ENCODE measurements at regions not wholly inside any gene's neighbourhood (a gene's known extent, or its start where the extent isn't known, plus 50 kb on each side); places are given as distances from the start of the nearest gene placed in this dataset.
"Not testable (repeated sequence)": the region's sequence is repeated elsewhere in the genome, so short reads cannot be mapped to it uniquely, and the experiment has no call there.

DNA sequence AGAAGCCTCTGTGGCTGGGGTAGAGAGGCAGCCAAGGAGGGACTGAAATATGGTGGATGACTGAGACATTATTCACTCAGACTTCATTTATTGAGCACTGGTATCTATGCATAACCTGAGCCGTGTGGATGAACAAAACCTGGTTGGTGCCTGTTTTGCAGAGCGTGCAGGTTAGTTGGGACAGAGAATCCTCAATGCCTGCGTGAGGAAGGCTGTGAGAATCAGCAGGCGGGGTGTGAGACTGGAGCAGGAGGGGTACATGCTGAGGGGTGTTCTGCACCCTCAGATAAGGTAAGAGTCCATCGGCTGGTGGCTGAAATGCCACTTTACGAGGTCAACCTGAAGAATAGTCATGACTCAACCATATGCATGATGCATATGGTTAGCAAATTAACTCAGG, 271.6 kb downstream of the MED10 start:
- DNase-seq = no peak
- intact Hi-C loops (cut with DNase I) = no loop called here
- WGBS = 82% methylated on average over 6 of the region's 6 CpGs

DNA sequence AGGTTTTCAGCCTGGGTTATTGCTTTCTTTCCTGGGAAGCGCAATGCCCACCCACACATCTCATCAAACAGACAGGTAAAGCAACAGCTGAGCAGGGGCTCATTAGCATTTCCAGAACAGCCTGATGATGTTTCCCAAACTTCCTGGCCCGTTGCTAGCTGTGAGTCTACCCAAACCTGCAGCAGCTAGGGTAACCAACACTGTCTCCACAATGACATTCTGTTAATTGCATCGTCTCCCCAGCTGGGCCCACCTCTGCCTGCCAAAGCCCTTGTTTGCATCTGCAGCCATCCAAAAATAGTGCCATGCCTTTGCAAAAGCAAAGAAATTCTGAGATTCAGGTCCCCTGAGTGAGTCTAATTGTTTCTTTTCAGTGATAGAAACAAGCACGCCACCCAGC, 273.0 kb downstream of the MED10 start:
- no peaks in the 10 kb centered on the region for H3K27me3 ChIP-seq (ENCODE audit: control insufficient read depth, insufficient read depth)
- intact Hi-C loops (cut with DNase I) = no loop called here
- WGBS = 71% methylated on average over 4 of the region's 4 CpGs
- H3K4me3 ChIP-seq (ENCODE audit: low read length) = no peak overlapping the region
- H3K27ac ChIP-seq (ENCODE audit: low read length) = no peak overlapping the region
- DNase-seq (no peak), ATAC-seq (no peak)
- peaks cover 2% of the 10 kb centered on the region for H3K9me3 ChIP-seq (ENCODE audit: control insufficient read depth, low read length)
- no peaks in the 10 kb centered on the region for H3K4me1 ChIP-seq (ENCODE audit: control insufficient read depth, insufficient read depth, low read length)

More for the DNA sequence above, 271.6 kb downstream of the MED10 start:
- H3K9me3 ChIP-seq (ENCODE audit: control insufficient read depth, low read length) = peaks cover 2% of the 10 kb centered on the region
- no peak for ATAC-seq
- H3K27me3 ChIP-seq (ENCODE audit: control insufficient read depth, insufficient read depth) = no peaks in the 10 kb centered on the region
- H3K4me1 ChIP-seq (ENCODE audit: control insufficient read depth, insufficient read depth, low read length) = no peaks in the 10 kb centered on the region
- H3K4me3 ChIP-seq (ENCODE audit: low read length) = no peak overlapping the region
- no peak overlapping the region for H3K27ac ChIP-seq (ENCODE audit: low read length)

DNA sequence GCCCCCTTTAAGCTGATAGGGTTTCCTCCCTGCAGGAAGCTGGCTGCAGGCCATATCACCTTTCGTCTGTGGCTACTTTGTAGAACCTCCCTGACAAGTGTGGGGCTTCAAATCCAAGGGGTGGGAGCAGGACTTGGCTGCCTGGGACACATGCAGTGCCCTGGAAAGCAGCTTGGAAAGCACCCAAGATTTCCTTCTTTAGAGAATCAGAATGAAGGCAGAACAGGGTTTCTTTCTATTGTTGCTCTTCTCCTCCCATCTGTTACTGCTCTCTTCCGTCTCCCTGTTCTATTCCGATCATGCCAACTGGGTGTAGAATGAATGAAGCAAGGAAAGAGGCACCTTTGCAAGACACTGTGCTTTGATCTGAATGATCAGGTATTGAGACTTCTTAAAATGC, 282.2 kb downstream of the MED10 start:
- 43% methylated on average over 3 of the region's 3 CpGs for WGBS

DNA sequence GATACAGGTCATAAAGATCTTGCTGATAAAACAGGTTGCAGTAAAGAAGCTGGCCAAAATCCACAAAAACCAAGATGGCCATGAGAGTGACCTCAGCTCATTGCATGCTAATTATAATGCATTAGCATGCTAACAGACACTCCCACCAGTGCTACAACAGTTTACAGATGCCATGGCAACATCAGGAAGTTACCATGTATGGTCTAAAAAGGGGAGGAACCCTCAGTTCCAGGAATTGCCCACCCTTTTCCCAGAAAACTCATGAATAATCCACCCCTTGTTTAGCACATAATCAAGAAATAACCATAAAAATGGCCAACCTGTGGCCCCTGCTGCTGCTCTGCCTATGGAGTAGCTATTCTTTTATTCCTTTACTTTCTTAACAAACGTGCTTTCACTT, 284.2 kb downstream of the MED10 start:
- H3K9me3 ChIP-seq (ENCODE audit: control insufficient read depth, low read length); intact Hi-C loops (cut with DNase I); ATAC-seq; DNase-seq; H3K27me3 ChIP-seq (ENCODE audit: control insufficient read depth, insufficient read depth); H3K27ac ChIP-seq (ENCODE audit: low read length); H3K4me1 ChIP-seq (ENCODE audit: control insufficient read depth, insufficient read depth, low read length); H3K4me3 ChIP-seq (ENCODE audit: low read length): not testable (repeated sequence)
- 36% methylated on average over 1 of the region's 1 CpG for WGBS

More for the DNA sequence above, 282.2 kb downstream of the MED10 start:
- no peak for DNase-seq
- H3K4me3 ChIP-seq (ENCODE audit: low read length) = no peak overlapping the region
- H3K4me1 ChIP-seq (ENCODE audit: control insufficient read depth, insufficient read depth, low read length) = no peaks in the 10 kb centered on the region
- H3K9me3 ChIP-seq (ENCODE audit: control insufficient read depth, low read length) = no peaks in the 10 kb centered on the region
- no peak overlapping the region for H3K27ac ChIP-seq (ENCODE audit: low read length)
- no peaks in the 10 kb centered on the region for H3K27me3 ChIP-seq (ENCODE audit: control insufficient read depth, insufficient read depth)
- intact Hi-C loops (cut with DNase I) = no loop called here
- ATAC-seq = no peak

DNA sequence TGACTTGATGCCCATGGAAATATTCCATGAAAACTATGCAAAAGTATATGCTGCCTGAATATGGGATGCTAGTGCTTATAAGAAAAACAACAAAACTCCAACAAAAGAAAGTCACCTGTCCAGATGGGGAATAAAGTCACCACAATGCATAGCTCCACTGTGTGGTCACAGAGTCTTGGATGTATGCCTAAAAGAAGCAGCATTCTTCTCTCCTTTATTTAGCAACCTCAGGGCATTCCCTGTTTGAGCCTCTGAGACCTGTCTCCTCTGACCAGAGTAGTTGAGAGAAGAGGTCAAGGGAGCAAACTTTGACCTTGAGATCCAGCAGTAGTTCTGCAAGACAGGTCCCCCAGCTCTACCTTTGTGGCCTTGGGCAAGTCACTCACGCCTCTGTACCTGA, 287.5 kb downstream of the MED10 start:
- no peaks in the 10 kb centered on the region for H3K9me3 ChIP-seq (ENCODE audit: control insufficient read depth, low read length)
- ATAC-seq (no peak), DNase-seq (no peak)
- H3K27ac ChIP-seq (ENCODE audit: low read length) = no peak overlapping the region
- no peaks in the 10 kb centered on the region for H3K27me3 ChIP-seq (ENCODE audit: control insufficient read depth, insufficient read depth)
- no peak overlapping the region for H3K4me3 ChIP-seq (ENCODE audit: low read length)
- WGBS = 79% methylated on average over 1 of the region's 1 CpG
- intact Hi-C loops (cut with DNase I) = no loop called here
- no peaks in the 10 kb centered on the region for H3K4me1 ChIP-seq (ENCODE audit: control insufficient read depth, insufficient read depth, low read length)

DNA sequence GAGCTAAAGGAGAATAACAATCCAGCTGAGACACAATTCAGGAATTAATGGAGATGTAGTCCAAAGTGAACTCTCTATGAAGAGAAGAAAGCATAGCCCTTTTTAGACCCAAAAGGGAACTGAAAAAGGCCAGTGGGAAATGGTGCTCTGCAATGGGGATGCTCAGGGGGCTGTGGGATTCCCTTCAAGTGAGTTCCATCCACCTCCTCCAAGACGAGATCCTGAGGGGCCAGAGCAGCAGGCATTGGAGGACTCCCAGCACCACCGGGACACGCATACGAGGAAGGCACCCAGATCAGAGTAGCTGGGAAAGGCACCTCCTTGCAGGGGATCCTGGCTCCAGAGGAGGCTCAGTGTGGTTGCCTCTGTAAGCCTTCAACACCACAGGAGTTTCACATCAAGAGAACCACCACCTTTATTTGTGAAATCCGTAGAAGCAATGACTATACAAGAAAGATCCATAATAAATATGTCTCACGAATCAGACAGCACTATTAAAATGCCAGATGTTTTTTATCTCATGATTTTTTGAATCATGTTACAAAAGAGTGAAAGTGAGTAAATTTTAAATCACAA, 288.2 kb downstream of the MED10 start:
- Histone ChIP-seq H3K4me1 (ENCODE audit: control insufficient read depth, insufficient read depth, low read length) (no peaks in the 10 kb centered on the region), H3K9me3 (ENCODE audit: control insufficient read depth, low read length) (peaks cover under 1% of the 10 kb centered on the region), H3K4me3 (ENCODE audit: low read length) (no peak overlapping the region), H3K27ac (ENCODE audit: low read length) (no peak overlapping the region), H3K27me3 (ENCODE audit: control insufficient read depth, insufficient read depth) (no peaks in the 10 kb centered on the region)
- intact Hi-C loops (cut with DNase I) = no loop called here
- DNase-seq (no peak), ATAC-seq (no peak)
- 70% methylated on average over 6 of the region's 6 CpGs for WGBS

DNA sequence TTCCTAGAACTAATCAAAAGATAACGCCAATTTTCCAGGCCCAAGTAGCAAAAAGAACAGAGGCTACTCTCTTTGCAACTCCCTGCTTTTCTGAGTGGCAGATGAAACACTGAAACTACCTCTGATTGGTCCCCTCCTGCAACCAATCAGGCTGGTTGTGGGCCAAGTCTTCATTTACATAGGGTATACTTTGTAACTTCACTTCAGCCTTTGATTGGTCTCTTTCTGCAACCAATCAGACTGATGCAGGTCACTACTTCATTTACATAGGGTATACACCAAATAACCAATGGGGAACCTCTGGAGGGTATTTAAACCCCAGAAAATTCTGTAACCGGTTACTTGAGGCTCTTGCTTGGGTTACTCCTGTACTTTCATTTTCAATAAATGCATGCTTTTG, 289.6 kb downstream of the MED10 start:
- Histone ChIP-seq H3K4me1 (ENCODE audit: control insufficient read depth, insufficient read depth, low read length) (no peaks in the 10 kb centered on the region), H3K27me3 (ENCODE audit: control insufficient read depth, insufficient read depth) (no peaks in the 10 kb centered on the region), H3K9me3 (ENCODE audit: control insufficient read depth, low read length) (peaks cover 4% of the 10 kb centered on the region), H3K4me3 (ENCODE audit: low read length) (no peak overlapping the region), H3K27ac (ENCODE audit: low read length) (no peak overlapping the region)
- 82% methylated on average over 2 of the region's 2 CpGs for WGBS
- intact Hi-C loops (cut with DNase I) = no loop called here
- DNase-seq (no peak), ATAC-seq (no peak)

DNA sequence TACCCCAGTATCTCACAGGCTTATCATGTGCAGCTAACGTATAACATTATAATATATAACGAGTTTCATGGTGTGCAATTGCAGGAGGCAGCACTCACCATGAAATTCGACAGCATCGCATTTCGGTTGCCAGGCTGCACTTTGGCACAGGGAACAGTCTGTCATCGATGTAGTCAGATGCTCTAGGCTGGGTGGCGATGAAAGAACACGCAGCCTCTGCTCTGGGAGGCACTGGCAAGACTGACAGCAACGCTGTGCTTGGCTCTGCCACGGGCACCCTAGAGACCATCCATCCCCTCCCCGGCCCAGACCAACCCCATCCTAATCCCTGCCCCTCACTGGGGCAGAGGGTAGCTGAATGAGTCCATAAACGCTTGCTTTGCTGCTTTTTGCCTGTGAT, 290.8 kb downstream of the MED10 start:
- Histone ChIP-seq H3K27ac (ENCODE audit: low read length) (no peak overlapping the region), H3K4me1 (ENCODE audit: control insufficient read depth, insufficient read depth, low read length) (no peaks in the 10 kb centered on the region), H3K4me3 (ENCODE audit: low read length) (no peak overlapping the region), H3K9me3 (ENCODE audit: control insufficient read depth, low read length) (peaks cover 4% of the 10 kb centered on the region), H3K27me3 (ENCODE audit: control insufficient read depth, insufficient read depth) (no peaks in the 10 kb centered on the region)
- WGBS = 90% methylated on average over 12 of the region's 12 CpGs
- DNase-seq (no peak), ATAC-seq (no peak)
- intact Hi-C loops (cut with DNase I) = no loop called here

DNA sequence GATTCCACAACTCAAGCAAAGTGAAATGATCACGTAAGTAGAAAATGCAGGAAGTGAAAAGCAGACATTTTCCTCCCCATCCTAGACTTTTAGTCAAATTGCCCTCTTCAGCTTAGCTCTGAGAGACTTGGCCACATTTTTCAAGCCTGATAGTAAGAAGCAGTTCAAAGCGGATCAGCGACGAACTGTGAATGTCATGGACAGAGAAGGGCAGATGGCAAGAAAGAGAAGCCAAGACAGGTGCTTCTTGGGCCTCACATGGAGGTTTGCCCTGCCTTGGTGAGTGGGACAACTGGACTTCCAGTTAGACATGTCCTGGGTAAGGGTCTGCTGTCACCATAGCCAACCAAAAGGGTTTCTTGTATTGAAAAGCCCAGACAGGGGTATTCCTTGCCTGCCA, 291.5 kb downstream of the MED10 start:
- ATAC-seq = no peak
- 89% methylated on average over 4 of the region's 4 CpGs for WGBS
- intact Hi-C loops (cut with DNase I) = no loop called here

DNA sequence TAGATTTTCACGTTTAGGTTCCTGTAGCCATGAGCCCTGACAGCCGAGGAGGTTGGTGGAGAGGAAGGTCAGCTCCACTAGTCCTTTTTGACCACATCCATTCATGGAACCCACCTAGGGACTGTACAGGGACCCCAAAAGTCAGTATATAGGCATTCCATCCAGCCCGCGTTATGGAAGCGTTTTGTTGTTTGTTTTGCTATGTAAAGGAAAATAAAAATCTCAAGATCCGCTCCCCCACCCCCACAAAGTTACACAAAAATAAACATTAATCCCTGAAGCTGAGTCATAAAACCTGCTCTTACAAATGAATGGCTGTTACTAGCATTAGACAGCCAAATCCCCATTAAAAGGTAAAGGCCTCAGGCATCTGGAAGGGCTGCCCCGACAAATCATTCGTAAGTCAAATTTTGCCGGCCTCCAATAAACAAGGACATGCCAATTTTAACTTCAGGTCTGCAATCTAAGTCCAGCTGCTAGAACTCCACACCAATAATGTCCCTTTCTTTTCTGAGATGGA, 292.9 kb downstream of the MED10 start:
- no peak overlapping the region for H3K4me3 ChIP-seq (ENCODE audit: low read length)
- DNase-seq (no peak), ATAC-seq (no peak)
- no peaks in the 10 kb centered on the region for H3K27me3 ChIP-seq (ENCODE audit: control insufficient read depth, insufficient read depth)
- H3K27ac ChIP-seq (ENCODE audit: low read length) = no peak overlapping the region
- H3K4me1 ChIP-seq (ENCODE audit: control insufficient read depth, insufficient read depth, low read length) = no peaks in the 10 kb centered on the region
- WGBS = 81% methylated on average over 9 of the region's 9 CpGs
- intact Hi-C loops (cut with DNase I) = no loop called here
- peaks cover 4% of the 10 kb centered on the region for H3K9me3 ChIP-seq (ENCODE audit: control insufficient read depth, low read length)

More for the DNA sequence above, 291.5 kb downstream of the MED10 start:
- Histone ChIP-seq H3K27me3 (ENCODE audit: control insufficient read depth, insufficient read depth) (no peaks in the 10 kb centered on the region), H3K27ac (ENCODE audit: low read length) (no peak overlapping the region), H3K4me3 (ENCODE audit: low read length) (no peak overlapping the region), H3K4me1 (ENCODE audit: control insufficient read depth, insufficient read depth, low read length) (no peaks in the 10 kb centered on the region), H3K9me3 (ENCODE audit: control insufficient read depth, low read length) (peaks cover 4% of the 10 kb centered on the region)
- DNase-seq = no peak

DNA sequence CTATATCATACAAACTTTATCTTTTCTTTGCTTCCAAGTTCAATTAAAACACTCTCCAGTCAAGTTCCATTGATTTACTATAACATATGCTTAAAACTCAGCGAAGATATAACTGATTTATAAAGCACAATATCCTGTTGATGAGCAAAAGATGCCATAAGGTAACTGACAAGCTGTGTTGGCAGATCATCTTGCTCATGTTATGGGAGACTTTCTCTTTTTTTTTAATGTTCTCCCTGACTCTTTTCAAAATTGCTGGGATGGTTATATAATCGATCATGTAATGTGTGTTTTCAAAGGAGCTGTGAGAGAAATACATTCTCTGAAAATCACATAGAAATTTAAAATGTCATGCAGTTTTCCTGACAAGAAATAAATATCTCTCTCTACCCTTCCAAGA, 293.5 kb downstream of the MED10 start:
- no peak overlapping the region for H3K4me3 ChIP-seq (ENCODE audit: low read length)
- intact Hi-C loops (cut with DNase I) = no loop called here
- 70% methylated on average over 2 of the region's 2 CpGs for WGBS
- H3K9me3 ChIP-seq (ENCODE audit: control insufficient read depth, low read length) = peaks cover 4% of the 10 kb centered on the region
- H3K27ac ChIP-seq (ENCODE audit: low read length) = no peak overlapping the region
- ATAC-seq (no peak), DNase-seq (no peak)
- H3K4me1 ChIP-seq (ENCODE audit: control insufficient read depth, insufficient read depth, low read length) = no peaks in the 10 kb centered on the region
- H3K27me3 ChIP-seq (ENCODE audit: control insufficient read depth, insufficient read depth) = no peaks in the 10 kb centered on the region

DNA sequence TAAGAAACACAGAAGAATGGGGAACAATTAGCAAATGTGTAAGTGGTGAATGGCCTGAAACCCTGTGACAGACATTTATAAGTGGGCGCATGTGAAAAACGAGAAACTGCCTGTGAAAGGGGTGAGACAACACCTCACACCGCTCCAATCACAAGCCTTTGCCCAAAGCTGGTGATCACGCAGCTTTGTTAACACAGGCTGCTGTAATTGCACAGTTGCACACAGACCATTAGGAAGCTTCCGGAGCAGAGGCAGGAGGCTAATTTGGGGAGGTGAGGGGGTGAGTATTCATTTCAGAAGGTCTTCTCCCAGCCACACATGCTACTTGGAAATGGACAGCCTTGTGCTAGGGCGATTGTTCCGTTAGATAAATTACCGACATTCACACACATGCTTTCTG, 294.0 kb downstream of the MED10 start:
- intact Hi-C loops (cut with DNase I) = no loop called here
- 77% methylated on average over 8 of the region's 8 CpGs for WGBS
- ATAC-seq = no peak
- Histone ChIP-seq H3K27ac (ENCODE audit: low read length) (no peak overlapping the region), H3K4me1 (ENCODE audit: control insufficient read depth, insufficient read depth, low read length) (no peaks in the 10 kb centered on the region), H3K4me3 (ENCODE audit: low read length) (no peak overlapping the region), H3K9me3 (ENCODE audit: control insufficient read depth, low read length) (peaks cover 4% of the 10 kb centered on the region), H3K27me3 (ENCODE audit: control insufficient read depth, insufficient read depth) (no peaks in the 10 kb centered on the region)
- no peak for DNase-seq
